ENCODE measurements at regions not wholly inside any gene's neighbourhood (a gene's known extent, or its start where the extent isn't known, plus 50 kb on each side); places are given as distances from the start of the nearest gene placed in this dataset.

- Histone ChIP-seq H3K9ac (ENCODE audit: low read length) (peak overlapping the region; percentile 67), H3K36me3 (ENCODE audit: low read depth, low read length) (no peaks in the 10 kb centered on the region), H3K9me2 (replicated peaks; ENCODE audit: low read length) (no peaks in the 10 kb centered on the region), H3F3A (ENCODE audit: low read length, unreplicated experiment) (peaks cover 9% of the 10 kb centered on the region), H3K4me3 (ENCODE audit: low read length) (peak overlapping the region; percentile 62), H3K27ac (ENCODE audit: low read length) (peak overlapping the region; percentile 93), H3K9me3 (ENCODE audit: low read length) (no peaks in the 10 kb centered on the region), H3K79me2 (ENCODE audit: low read length) (no peaks in the 10 kb centered on the region), H3K4me1 (ENCODE audit: insufficient read depth, low read length) (peaks cover 62% of the 10 kb centered on the region), H4K20me1 (ENCODE audit: low read length) (no peaks in the 10 kb centered on the region), H3K27me3 (ENCODE audit: low read length) (no peaks in the 10 kb centered on the region), H2AFZ (ENCODE audit: low read length) (peak overlapping the region; percentile 41), H3K4me2 (ENCODE audit: low read length) (peak overlapping the region; percentile 87)
- peak; percentile 15 for ATAC-seq
- intact Hi-C loops (cut with micrococcal nuclease): loop anchor here (1.0 kb wide), 1 partner anchor 28 kb away; no protein-coding TSS in a partner anchor
- peak; percentile 76 for DNase-seq
- ChIA-PET POLR2A (ENCODE audit: unreplicated experiment) (interaction anchor here (0.6 kb wide), 2 partner anchors 58 to 150 kb away, joined by 3 read pairs; no protein-coding TSS in a partner anchor), CTCF (no interaction called here)
- TF ChIP-seq EZH2 (IDR thresholded peaks at IDR 0.05; ENCODE audit: low read length, unreplicated experiment) (no peak), CTCF (conservative IDR thresholded peaks at IDR 0.05; ENCODE audit: low read depth, low read length) (no peak), EZH2phosphoT487 (IDR thresholded peaks at IDR 0.05; ENCODE audit: borderline replicate concordance, low read length) (no peak)
- BruUV-seq (replicated peaks): no TSS peak
Observed at GRCh38 chr6:128570680-128571063, 50.3 kb upstream of the PTPRK start.

- peak overlapping the region; percentile 41 for H2AFZ ChIP-seq (ENCODE audit: low read length)
- TF ChIP-seq CTCF (conservative IDR thresholded peaks at IDR 0.05; ENCODE audit: low read depth, low read length) (no peak), EZH2 (IDR thresholded peaks at IDR 0.05; ENCODE audit: low read length, unreplicated experiment) (no peak), EZH2phosphoT487 (IDR thresholded peaks at IDR 0.05; ENCODE audit: borderline replicate concordance, low read length) (no peak)
- peak; percentile 76 for ATAC-seq
- peaks cover 9% of the 10 kb centered on the region for H3F3A ChIP-seq (ENCODE audit: low read length, unreplicated experiment)
- DNase-seq: peak; percentile 92
- no TSS peak for BruUV-seq (replicated peaks)
- H3K9ac ChIP-seq (ENCODE audit: low read length): peak overlapping the region; percentile 67
- intact Hi-C loops (cut with micrococcal nuclease): loop anchor here (1.0 to 5.0 kb wide), 3 partner anchors 28 to 87 kb away; no protein-coding TSS in a partner anchor
- peak overlapping the region; percentile 62 for H3K4me3 ChIP-seq (ENCODE audit: low read length)
- no peaks in the 10 kb centered on the region for H3K36me3 ChIP-seq (ENCODE audit: low read depth, low read length)
- no peaks in the 10 kb centered on the region for H3K9me3 ChIP-seq (ENCODE audit: low read length)
- CTCF ChIA-PET: no interaction called here
- no peaks in the 10 kb centered on the region for H3K79me2 ChIP-seq (ENCODE audit: low read length)
- POLR2A ChIA-PET (ENCODE audit: unreplicated experiment): interaction anchor here (0.5 to 0.6 kb wide), 2 partner anchors 22 to 57 kb away, joined by 3 to 4 read pairs; no protein-coding TSS in a partner anchor
- peak overlapping the region; percentile 87 for H3K4me2 ChIP-seq (ENCODE audit: low read length)
- H4K20me1 ChIP-seq (ENCODE audit: low read length): no peaks in the 10 kb centered on the region
- no peaks in the 10 kb centered on the region for H3K9me2 ChIP-seq (replicated peaks; ENCODE audit: low read length)
- H3K27me3 ChIP-seq (ENCODE audit: low read length): no peaks in the 10 kb centered on the region
- peak overlapping the region; percentile 93 for H3K27ac ChIP-seq (ENCODE audit: low read length)
- H3K4me1 ChIP-seq (ENCODE audit: insufficient read depth, low read length): peaks cover 62% of the 10 kb centered on the region
Observed at GRCh38 chr6:128569732-128570679, 49.6 kb upstream of the PTPRK start.
